Activated CD4-positive, alpha-beta memory T cell treated with anti-CD3 and anti-CD28 coated beads for 36 hours (primary cell): ENCODE measurements at regions not wholly inside any gene's neighbourhood (a gene's known extent, or its start where the extent isn't known, plus 50 kb on each side); places are given as distances from the start of the nearest gene placed in this dataset.
"Not testable (repeated sequence)": the region's sequence is repeated elsewhere in the genome, so short reads cannot be mapped to it uniquely, and the experiment has no call there.

ENCODE experiments used
- CTCF ChIA-PET: fragments of 350-600 bp; sonication (Branson Sonifier 250); formaldehyde crosslinking; loops from one replicate; lab custom pipeline; 2021; ENCODE audit warnings: antibody characterized with exemption, inconsistent platforms; lab: Charles Lee
- POLR2A ChIA-PET: fragments of 350-600 bp; sonication (Branson Sonifier 250); formaldehyde crosslinking; loops from one replicate; lab custom pipeline; 2021; ENCODE audit warnings: antibody characterized with exemption; lab: Charles Lee
- DNase-seq: peaks from one replicate; pipeline ENCODE4 v3.0.0-alpha.2; 2020
- H3K27ac Mint-ChIP-seq: one replicate; pipeline ENCODE4 v1.8.0; 2021; ENCODE audit warnings: mixed read lengths
- H3K27me3 Mint-ChIP-seq: one replicate; pipeline ENCODE4 v1.8.0; 2021; ENCODE audit warnings: mixed read lengths
- H3K36me3 Mint-ChIP-seq: one replicate; pipeline ENCODE4 v1.8.0; 2021; ENCODE audit warnings: mixed read lengths
- H3K4me1 Mint-ChIP-seq: one replicate; pipeline ENCODE4 v1.8.0; 2021; ENCODE audit warnings: low read depth, mixed read lengths
- H3K4me3 Mint-ChIP-seq: one replicate; pipeline ENCODE4 v1.8.0; 2021; ENCODE audit warnings: mild to moderate bottlenecking, mixed read lengths
- H3K9me3 Mint-ChIP-seq: one replicate; pipeline ENCODE4 v1.8.0; 2021; ENCODE audit warnings: mixed read lengths
- intact Hi-C: fragments of 100-400 bp; cut with micrococcal nuclease; formaldehyde crosslinking; loops from one replicate; pipeline ENCODE4 v1.15.1; 2023

- Mint-ChIP-seq H3K9me3 (peaks cover 3% of the 10 kb centered on the region), H3K4me1 (no peaks in the 10 kb centered on the region), H3K36me3 (no peaks in the 10 kb centered on the region), H3K27ac (no peak overlapping the region), H3K27me3 (peaks cover 5% of the 10 kb centered on the region), H3K4me3 (no peak overlapping the region)
- ChIA-PET POLR2A (no interaction called here), CTCF (interaction anchor here (0.7 to 1.8 kb wide), 2 partner anchors 524 to 539 kb away, joined by 3 to 7 read pairs; no protein-coding TSS in a partner anchor)
- intact Hi-C loops: no loop called here
- no peak for DNase-seq
Observed at GRCh38 chr5:74441616-74442015, 198.9 kb downstream of the ENC1 start.

- DNase-seq: no peak
- intact Hi-C loops: no loop called here
- H3K9me3 Mint-ChIP-seq: peaks cover 3% of the 10 kb centered on the region
- peaks cover 16% of the 10 kb centered on the region for H3K27me3 Mint-ChIP-seq
- POLR2A ChIA-PET: no interaction called here
- no peak overlapping the region for H3K27ac Mint-ChIP-seq
- H3K4me3 Mint-ChIP-seq: no peak overlapping the region
- no peaks in the 10 kb centered on the region for H3K36me3 Mint-ChIP-seq
- H3K4me1 Mint-ChIP-seq: no peaks in the 10 kb centered on the region
- CTCF ChIA-PET: no interaction called here
Observed at GRCh38 chr5:74440341-74440740, 200.2 kb downstream of the ENC1 start.

GRCh38 chr5:74437870-74438269 is 202.7 kb downstream of the ENC1 start:
- H3K36me3 Mint-ChIP-seq, intact Hi-C loops, DNase-seq, CTCF ChIA-PET, POLR2A ChIA-PET, H3K4me3 Mint-ChIP-seq, H3K9me3 Mint-ChIP-seq, H3K4me1 Mint-ChIP-seq, H3K27ac Mint-ChIP-seq: not testable (repeated sequence)
- peaks cover 30% of the 10 kb centered on the region for H3K27me3 Mint-ChIP-seq

GRCh38 chr5:74433896-74434829 is 206.4 kb downstream of the ENC1 start:
- Mint-ChIP-seq H3K4me1 (no peaks in the 10 kb centered on the region), H3K27ac (no peak overlapping the region), H3K27me3 (peaks cover 40% of the 10 kb centered on the region), H3K36me3 (no peaks in the 10 kb centered on the region), H3K4me3 (no peak overlapping the region), H3K9me3 (peaks cover 3% of the 10 kb centered on the region)
- ChIA-PET POLR2A (no interaction called here), CTCF (no interaction called here)
- intact Hi-C loops: no loop called here
- no peak for DNase-seq

GRCh38 chr5:74433255-74433895 is 207.2 kb downstream of the ENC1 start:
- no peak for DNase-seq
- Mint-ChIP-seq H3K27me3 (peaks cover 40% of the 10 kb centered on the region), H3K4me3 (no peak overlapping the region), H3K9me3 (peaks cover 3% of the 10 kb centered on the region), H3K4me1 (no peaks in the 10 kb centered on the region), H3K27ac (no peak overlapping the region), H3K36me3 (no peaks in the 10 kb centered on the region)
- ChIA-PET CTCF (no interaction called here), POLR2A (no interaction called here)
- intact Hi-C loops: no loop called here

GRCh38 chr5:74432721-74433120 is 207.8 kb downstream of the ENC1 start:
- H3K36me3 Mint-ChIP-seq: no peaks in the 10 kb centered on the region
- intact Hi-C loops: no loop called here
- no peak overlapping the region for H3K27ac Mint-ChIP-seq
- DNase-seq: no peak
- H3K4me3 Mint-ChIP-seq: no peak overlapping the region
- CTCF ChIA-PET: no interaction called here
- POLR2A ChIA-PET: no interaction called here
- no peaks in the 10 kb centered on the region for H3K4me1 Mint-ChIP-seq
- no peaks in the 10 kb centered on the region for H3K9me3 Mint-ChIP-seq
- H3K27me3 Mint-ChIP-seq: peaks cover 40% of the 10 kb centered on the region

- DNase-seq: no peak
- Mint-ChIP-seq H3K9me3 (no peaks in the 10 kb centered on the region), H3K36me3 (no peaks in the 10 kb centered on the region), H3K4me3 (no peak overlapping the region), H3K27me3 (peaks cover 40% of the 10 kb centered on the region), H3K27ac (no peak overlapping the region), H3K4me1 (no peaks in the 10 kb centered on the region)
- intact Hi-C loops: no loop called here
- ChIA-PET POLR2A (no interaction called here), CTCF (no interaction called here)
Observed at GRCh38 chr5:74432216-74432615, 208.3 kb downstream of the ENC1 start.

- ChIA-PET POLR2A (no interaction called here), CTCF (no interaction called here)
- no peak for DNase-seq
- Mint-ChIP-seq H3K27me3 (peaks cover 37% of the 10 kb centered on the region), H3K27ac (no peak overlapping the region), H3K4me3 (no peak overlapping the region), H3K4me1 (no peaks in the 10 kb centered on the region), H3K9me3 (no peaks in the 10 kb centered on the region), H3K36me3 (no peaks in the 10 kb centered on the region)
- intact Hi-C loops: no loop called here
Observed at GRCh38 chr5:74431290-74431669, 209.2 kb downstream of the ENC1 start.

- no peak for DNase-seq
- no peaks in the 10 kb centered on the region for H3K36me3 Mint-ChIP-seq
- ChIA-PET POLR2A (no interaction called here), CTCF (interaction anchor here (0.7 kb wide), 1 partner anchor 38 kb away, joined by 3 read pairs; no protein-coding TSS in a partner anchor)
- no peak overlapping the region for H3K27ac Mint-ChIP-seq
- H3K27me3 Mint-ChIP-seq: peaks cover 31% of the 10 kb centered on the region
- no peaks in the 10 kb centered on the region for H3K4me1 Mint-ChIP-seq
- intact Hi-C loops: no loop called here
- no peak overlapping the region for H3K4me3 Mint-ChIP-seq
- H3K9me3 Mint-ChIP-seq: no peaks in the 10 kb centered on the region
Observed at GRCh38 chr5:74430631-74431289, 209.8 kb downstream of the ENC1 start.

GRCh38 chr5:74429495-74429894 is 211.0 kb downstream of the ENC1 start:
- ChIA-PET POLR2A (no interaction called here), CTCF (interaction anchor here (0.9 kb wide), 1 partner anchor 9 kb away, joined by 4 read pairs; no protein-coding TSS in a partner anchor)
- H3K36me3 Mint-ChIP-seq: no peaks in the 10 kb centered on the region

GRCh38 chr5:74428876-74429275 is 211.7 kb downstream of the ENC1 start:
- Mint-ChIP-seq H3K36me3 (no peaks in the 10 kb centered on the region), H3K9me3 (no peaks in the 10 kb centered on the region), H3K27me3 (peaks cover 22% of the 10 kb centered on the region), H3K27ac (no peak overlapping the region), H3K4me1 (no peaks in the 10 kb centered on the region), H3K4me3 (no peak overlapping the region)
- ChIA-PET CTCF (interaction anchor here (0.9 kb wide), 1 partner anchor 9 kb away, joined by 4 read pairs; no protein-coding TSS in a partner anchor), POLR2A (no interaction called here)
- intact Hi-C loops: no loop called here
- no peak for DNase-seq

More at GRCh38 chr5:74429495-74429894, 211.0 kb downstream of the ENC1 start:
- Mint-ChIP-seq H3K4me1 (no peaks in the 10 kb centered on the region), H3K27ac (no peak overlapping the region), H3K9me3 (no peaks in the 10 kb centered on the region), H3K4me3 (no peak overlapping the region), H3K27me3 (peaks cover 27% of the 10 kb centered on the region)
- intact Hi-C loops: no loop called here
- no peak for DNase-seq

GRCh38 chr5:74428275-74428674 is 212.3 kb downstream of the ENC1 start:
- intact Hi-C loops: no loop called here
- Mint-ChIP-seq H3K27me3 (peaks cover 17% of the 10 kb centered on the region), H3K4me3 (no peak overlapping the region), H3K36me3 (no peaks in the 10 kb centered on the region), H3K9me3 (no peaks in the 10 kb centered on the region), H3K4me1 (no peaks in the 10 kb centered on the region), H3K27ac (no peak overlapping the region)
- CTCF ChIA-PET: no interaction called here
- DNase-seq: no peak
- POLR2A ChIA-PET: no interaction called here
